HFFc6 (cell line): ENCODE measurements at regions not wholly inside any gene's neighbourhood (a gene's known extent, or its start where the extent isn't known, plus 50 kb on each side); places are given as distances from the start of the nearest gene placed in this dataset.

Experiments
- DNase-seq: peaks from one replicate; pipeline ENCODE4 v3.0.0-alpha.2; 2018
- H3K27ac Mint-ChIP-seq: 2 replicates; pipeline ENCODE4 v1.8.0; 2020; ENCODE audit warnings: mild to moderate bottlenecking, mixed read lengths
- H3K27me3 Mint-ChIP-seq: 2 replicates; pipeline ENCODE4 v1.8.0; 2021; ENCODE audit warnings: mild to moderate bottlenecking, moderate library complexity, mixed read lengths; ENCODE audit not compliant: insufficient read depth
- H3K36me3 Mint-ChIP-seq: 2 replicates; pipeline ENCODE4 v1.8.0; 2021; ENCODE audit warnings: low read depth, mixed read lengths
- H3K4me1 Mint-ChIP-seq: 2 replicates; pipeline ENCODE4 v1.8.0; 2020; ENCODE audit warnings: low read depth, mixed read lengths
- H3K4me3 Mint-ChIP-seq: 2 replicates; pipeline ENCODE4 v1.8.0; 2020; ENCODE audit warnings: mild to moderate bottlenecking, moderate library complexity, mixed read lengths
- H3K9me3 Mint-ChIP-seq: 2 replicates; pipeline ENCODE4 v1.8.0; 2020; ENCODE audit warnings: mild to moderate bottlenecking, mixed read lengths
- TF ChIP-seq, protein P1 (sequence below): fragments of 200-600 bp; sonication (generic); IDR thresholded peaks from 2 replicates; pipeline ENCODE4 v1.5.0; 2021; ENCODE audit warnings: antibody characterized with exemption, mild to moderate bottlenecking

DNA sequence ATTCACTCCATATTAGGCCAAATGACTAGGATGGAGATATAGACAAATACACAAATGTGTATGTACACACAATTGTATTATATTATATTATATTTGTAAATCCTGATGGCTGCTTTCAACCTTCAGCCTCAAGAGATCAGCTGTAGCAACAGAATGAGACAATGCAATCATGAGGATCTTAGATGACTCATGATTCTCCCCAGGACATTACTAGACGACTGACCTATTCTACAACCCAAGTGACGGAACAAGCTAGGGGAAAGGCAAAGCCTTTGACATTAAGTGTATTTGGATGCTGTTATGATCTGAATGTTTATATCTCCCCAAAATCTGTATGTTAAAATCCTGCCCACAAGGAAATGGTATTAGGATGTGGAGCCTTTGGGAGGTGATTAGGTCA is 66.5 kb downstream of the COX7C start:
- no peak for DNase-seq
- H3K27me3 Mint-ChIP-seq = peaks cover 1% of the 10 kb centered on the region
- H3K4me1 Mint-ChIP-seq = no peaks in the 10 kb centered on the region
- H3K9me3 Mint-ChIP-seq = no peaks in the 10 kb centered on the region
- TF ChIP-seq, protein P1, sequence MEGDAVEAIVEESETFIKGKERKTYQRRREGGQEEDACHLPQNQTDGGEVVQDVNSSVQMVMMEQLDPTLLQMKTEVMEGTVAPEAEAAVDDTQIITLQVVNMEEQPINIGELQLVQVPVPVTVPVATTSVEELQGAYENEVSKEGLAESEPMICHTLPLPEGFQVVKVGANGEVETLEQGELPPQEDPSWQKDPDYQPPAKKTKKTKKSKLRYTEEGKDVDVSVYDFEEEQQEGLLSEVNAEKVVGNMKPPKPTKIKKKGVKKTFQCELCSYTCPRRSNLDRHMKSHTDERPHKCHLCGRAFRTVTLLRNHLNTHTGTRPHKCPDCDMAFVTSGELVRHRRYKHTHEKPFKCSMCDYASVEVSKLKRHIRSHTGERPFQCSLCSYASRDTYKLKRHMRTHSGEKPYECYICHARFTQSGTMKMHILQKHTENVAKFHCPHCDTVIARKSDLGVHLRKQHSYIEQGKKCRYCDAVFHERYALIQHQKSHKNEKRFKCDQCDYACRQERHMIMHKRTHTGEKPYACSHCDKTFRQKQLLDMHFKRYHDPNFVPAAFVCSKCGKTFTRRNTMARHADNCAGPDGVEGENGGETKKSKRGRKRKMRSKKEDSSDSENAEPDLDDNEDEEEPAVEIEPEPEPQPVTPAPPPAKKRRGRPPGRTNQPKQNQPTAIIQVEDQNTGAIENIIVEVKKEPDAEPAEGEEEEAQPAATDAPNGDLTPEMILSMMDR = no peak
- H3K36me3 Mint-ChIP-seq = no peaks in the 10 kb centered on the region
- no peak overlapping the region for H3K27ac Mint-ChIP-seq
- no peak overlapping the region for H3K4me3 Mint-ChIP-seq

DNA sequence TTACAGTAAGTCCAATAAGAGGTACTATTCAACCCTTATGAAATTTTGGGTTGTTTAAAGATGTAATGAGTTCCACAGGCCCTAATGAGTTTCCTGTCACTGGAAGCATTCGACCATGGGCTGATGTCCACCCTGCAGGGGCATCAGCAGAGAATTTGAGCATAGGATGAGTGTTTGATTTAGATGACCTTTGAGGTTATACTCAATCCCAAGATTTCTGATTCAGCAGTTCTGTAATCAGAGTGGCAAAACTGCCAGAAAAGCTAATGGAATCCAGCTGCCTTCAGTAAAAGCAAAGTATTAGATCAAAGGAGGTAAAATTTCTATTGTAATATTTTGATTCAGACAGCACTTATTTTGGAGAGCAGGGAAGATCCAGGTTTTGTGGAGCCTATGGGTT is 68.3 kb downstream of the COX7C start:
- Mint-ChIP-seq H3K4me1 (no peaks in the 10 kb centered on the region), H3K27ac (no peak overlapping the region), H3K27me3 (peaks cover 1% of the 10 kb centered on the region), H3K4me3 (no peak overlapping the region), H3K9me3 (no peaks in the 10 kb centered on the region), H3K36me3 (no peaks in the 10 kb centered on the region)
- DNase-seq = no peak
- TF ChIP-seq, protein P1 = no peak

DNA sequence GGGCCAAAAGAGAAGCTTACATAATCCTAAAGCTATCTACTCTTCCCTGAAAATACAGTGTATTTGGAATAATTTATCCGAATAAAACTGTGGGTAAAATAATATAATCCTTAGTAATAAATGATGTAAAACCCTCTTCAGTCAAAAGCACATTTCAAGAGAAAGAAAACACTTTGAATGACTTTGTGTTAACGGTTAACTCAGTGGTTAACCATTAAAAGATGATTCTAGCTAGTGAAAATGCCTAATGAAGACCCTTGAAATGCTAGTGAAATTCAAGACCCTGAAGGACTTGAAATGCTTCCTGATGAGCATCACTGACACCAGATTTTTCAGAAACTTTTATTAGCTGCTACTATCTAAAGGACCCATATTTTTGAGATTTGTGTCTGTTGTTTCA is 70.7 kb downstream of the COX7C start:
- no peak overlapping the region for H3K4me3 Mint-ChIP-seq
- TF ChIP-seq, protein P1 = no peak
- DNase-seq = no peak
- H3K4me1 Mint-ChIP-seq = no peaks in the 10 kb centered on the region
- peaks cover 3% of the 10 kb centered on the region for H3K27me3 Mint-ChIP-seq
- no peaks in the 10 kb centered on the region for H3K9me3 Mint-ChIP-seq
- no peak overlapping the region for H3K27ac Mint-ChIP-seq
- no peaks in the 10 kb centered on the region for H3K36me3 Mint-ChIP-seq

DNA sequence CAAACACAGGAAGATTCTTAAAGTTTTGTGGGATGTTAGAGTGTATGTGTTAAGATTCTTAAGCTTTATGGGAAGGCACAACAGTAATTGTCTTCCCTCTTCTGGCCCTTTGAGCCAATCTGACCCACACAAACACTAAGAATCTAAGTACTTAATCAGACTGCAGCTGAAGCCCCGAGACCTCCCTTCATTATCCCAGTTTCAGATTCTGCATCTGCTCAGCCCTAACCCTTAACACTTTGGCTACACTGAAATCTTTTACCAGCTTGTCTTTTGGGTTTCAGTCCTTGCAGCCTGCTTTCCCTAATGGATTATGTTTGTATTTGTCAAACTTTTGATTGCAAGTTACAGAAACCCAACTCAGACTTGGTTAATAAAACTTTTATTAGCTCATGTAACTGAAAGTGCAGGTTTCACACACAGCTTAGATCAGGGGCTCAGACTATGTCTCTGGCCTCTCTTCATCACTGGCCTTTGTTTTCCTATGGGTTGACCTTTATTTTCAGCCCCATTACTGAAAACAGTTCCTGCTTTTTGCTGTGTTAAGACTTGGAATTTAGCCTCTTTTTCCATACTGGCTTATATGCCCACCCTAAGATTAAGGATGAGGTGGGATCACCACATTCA is 71.5 kb downstream of the COX7C start:
- H3K9me3 Mint-ChIP-seq = no peaks in the 10 kb centered on the region
- TF ChIP-seq, protein P1 = no peak
- DNase-seq = no peak
- H3K27me3 Mint-ChIP-seq = peaks cover 3% of the 10 kb centered on the region
- no peak overlapping the region for H3K27ac Mint-ChIP-seq
- no peaks in the 10 kb centered on the region for H3K36me3 Mint-ChIP-seq
- H3K4me1 Mint-ChIP-seq = no peaks in the 10 kb centered on the region
- no peak overlapping the region for H3K4me3 Mint-ChIP-seq

DNA sequence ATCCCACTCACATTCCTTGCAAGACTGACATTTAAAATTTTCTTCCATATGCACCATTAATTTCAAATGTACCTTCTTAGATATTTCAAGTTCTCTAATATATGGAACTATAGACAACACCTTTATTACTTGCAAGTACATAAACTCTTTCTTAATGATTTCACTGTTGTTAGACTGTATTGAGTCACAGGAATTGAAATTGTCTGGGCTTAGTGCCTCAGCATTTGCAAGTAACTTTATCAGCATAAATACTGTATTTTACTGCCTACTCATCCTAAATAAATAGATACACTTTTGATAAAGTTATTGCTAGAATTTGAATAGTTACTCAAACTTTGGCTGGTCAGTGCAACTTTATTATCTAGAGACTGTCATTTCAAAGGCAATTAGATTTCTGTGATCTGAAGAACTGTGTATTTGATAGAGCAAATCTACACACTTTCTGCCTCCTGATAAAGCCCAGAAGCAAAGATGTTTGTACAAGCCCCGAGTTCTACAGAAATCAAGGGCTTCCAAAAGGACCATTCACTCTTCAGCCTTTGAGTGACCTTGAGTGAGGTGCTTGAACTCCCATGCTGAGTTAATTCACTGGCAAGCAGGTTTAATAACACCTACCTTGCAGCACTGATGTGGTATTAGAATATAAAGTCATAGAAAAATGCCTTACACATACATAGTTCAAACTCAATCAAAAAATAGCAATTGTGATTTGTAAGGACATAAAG is 91.6 kb downstream of the COX7C start:
- Mint-ChIP-seq H3K4me1 (no peaks in the 10 kb centered on the region), H3K27me3 (no peaks in the 10 kb centered on the region), H3K4me3 (no peak overlapping the region), H3K27ac (no peak overlapping the region), H3K9me3 (no peaks in the 10 kb centered on the region; the same call in 1 of the 2 replicates), H3K36me3 (no peaks in the 10 kb centered on the region)
- DNase-seq = no peak
- TF ChIP-seq, protein P1 = no peak
